ENCODE measurements at regions not wholly inside any gene's neighbourhood (a gene's known extent, or its start where the extent isn't known, plus 50 kb on each side); places are given as distances from the start of the nearest gene placed in this dataset.
A peak's percentile ranks its signal among the peaks of the same experiment; 100 is the strongest.

DNA sequence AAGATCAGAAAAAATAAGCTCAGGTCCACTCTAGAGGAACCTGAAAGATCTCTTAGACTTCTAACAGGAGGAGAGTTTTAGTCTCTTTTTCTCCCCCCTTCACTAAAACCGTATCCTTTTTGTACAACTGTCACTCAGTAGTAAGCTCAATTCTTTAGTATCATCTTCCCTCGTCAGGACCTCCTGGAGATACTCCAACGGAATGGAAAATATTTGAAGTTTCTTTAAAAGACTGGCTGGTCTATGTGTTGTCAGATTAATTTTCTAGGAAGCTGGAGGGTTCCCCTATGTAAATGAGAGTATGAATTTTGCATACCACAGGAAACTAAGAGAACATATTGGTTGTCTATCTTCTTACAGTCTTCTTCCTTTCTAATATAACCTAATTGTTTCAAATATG is 747.7 kb upstream of the CBLB start:
- no peak overlapping the region for H4K12ac ChIP-seq (ENCODE audit: low read depth, low read length)
- no peak overlapping the region for H3K14ac ChIP-seq (ENCODE audit: low read length)
- no peaks in the 10 kb centered on the region for H3K27me3 ChIP-seq (ENCODE audit: insufficient read depth, low read length)
- H3K79me2 ChIP-seq (ENCODE audit: control insufficient read depth, insufficient read depth, low read length, poor library complexity), result no peaks in the 10 kb centered on the region
- H2BK12ac ChIP-seq (ENCODE audit: low read length), result no peak overlapping the region
- no peak overlapping the region for H2BK5ac ChIP-seq (ENCODE audit: low read depth, low read length, poor library complexity)
- H3K18ac ChIP-seq (ENCODE audit: low read length), result no peak overlapping the region
- no peak overlapping the region for H3K4me2 ChIP-seq (ENCODE audit: low read length)
- no peak overlapping the region for H3K4ac ChIP-seq (ENCODE audit: low read depth, low read length)
- WGBS (ENCODE audit: extremely low coverage, insufficient coverage, insufficient read length), result no CpG with 5 or more reads among the region's 3 CpGs
- no peaks in the 10 kb centered on the region for H3K79me1 ChIP-seq (ENCODE audit: low read length)
- no peak for DNase-seq
- H2AFZ ChIP-seq (ENCODE audit: insufficient read depth, low read length, poor library complexity), result no peak overlapping the region
- no peak overlapping the region for H2BK120ac ChIP-seq (ENCODE audit: insufficient read depth, low read length, poor library complexity)
- no peak overlapping the region for H3K4me3 ChIP-seq (ENCODE audit: low read depth, low read length)
- H3K27ac ChIP-seq (ENCODE audit: low read depth, low read length), result no peak overlapping the region
- no peak overlapping the region for H4K91ac ChIP-seq (ENCODE audit: low read depth, low read length)
- no peaks in the 10 kb centered on the region for H3K9me3 ChIP-seq (ENCODE audit: insufficient read depth, low read depth, low read length)
- H3K4me1 ChIP-seq (ENCODE audit: control insufficient read depth in 1 of 2, insufficient read depth in 2 of 2, low read length in 2 of 2), result no peaks in the 10 kb centered on the region
- H3K23ac ChIP-seq (ENCODE audit: low read length), result no peak overlapping the region
- no peak overlapping the region for H3K9ac ChIP-seq (ENCODE audit: low read length)
- no peaks in the 10 kb centered on the region for H3K36me3 ChIP-seq (ENCODE audit: control insufficient read depth in 1 of 2, insufficient read depth in 2 of 2, low read length in 2 of 2)
- H4K8ac ChIP-seq (ENCODE audit: low read depth, low read length), result no peak overlapping the region
- H2AK5ac ChIP-seq (ENCODE audit: low read length), result no peak overlapping the region

DNA sequence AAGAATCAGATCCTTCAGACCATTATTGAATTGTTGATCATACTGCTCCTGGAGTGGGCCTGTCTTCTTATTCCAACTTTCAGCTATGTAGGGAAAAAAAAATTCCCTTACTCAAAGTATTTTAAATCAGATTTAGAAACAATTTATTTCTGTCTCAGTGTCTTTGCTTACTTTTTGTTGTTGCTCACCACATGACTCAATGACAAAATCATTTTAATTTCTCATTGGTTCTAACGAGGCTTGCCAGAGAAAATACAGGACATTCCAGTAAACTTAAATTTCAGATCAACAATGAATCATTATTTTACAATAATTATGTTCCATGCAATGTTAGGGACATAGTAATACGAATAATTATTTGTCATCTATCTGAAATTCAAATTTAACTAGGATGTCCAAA is 748.5 kb upstream of the CBLB start:
- H3K27ac ChIP-seq (ENCODE audit: low read depth, low read length), result no peak overlapping the region
- no peaks in the 10 kb centered on the region for H3K79me1 ChIP-seq (ENCODE audit: low read length)
- H2AK5ac ChIP-seq (ENCODE audit: low read length), result no peak overlapping the region
- no peak overlapping the region for H2BK5ac ChIP-seq (ENCODE audit: low read depth, low read length, poor library complexity)
- no peak overlapping the region for H3K4me3 ChIP-seq (ENCODE audit: low read depth, low read length)
- no peak overlapping the region for H3K23ac ChIP-seq (ENCODE audit: low read length)
- no peak overlapping the region for H2BK120ac ChIP-seq (ENCODE audit: insufficient read depth, low read length, poor library complexity)
- H3K79me2 ChIP-seq (ENCODE audit: control insufficient read depth, insufficient read depth, low read length, poor library complexity), result no peaks in the 10 kb centered on the region
- H3K27me3 ChIP-seq (ENCODE audit: insufficient read depth, low read length), result no peaks in the 10 kb centered on the region
- no peak overlapping the region for H2AFZ ChIP-seq (ENCODE audit: insufficient read depth, low read length, poor library complexity)
- no peak overlapping the region for H3K4ac ChIP-seq (ENCODE audit: low read depth, low read length)
- no peaks in the 10 kb centered on the region for H3K4me1 ChIP-seq (ENCODE audit: control insufficient read depth in 1 of 2, insufficient read depth in 2 of 2, low read length in 2 of 2)
- H3K18ac ChIP-seq (ENCODE audit: low read length), result no peak overlapping the region
- H3K14ac ChIP-seq (ENCODE audit: low read length), result no peak overlapping the region
- no peak overlapping the region for H4K8ac ChIP-seq (ENCODE audit: low read depth, low read length)
- no peak overlapping the region for H4K91ac ChIP-seq (ENCODE audit: low read depth, low read length)
- H4K12ac ChIP-seq (ENCODE audit: low read depth, low read length), result no peak overlapping the region
- no peak overlapping the region for H2BK12ac ChIP-seq (ENCODE audit: low read length)
- no peaks in the 10 kb centered on the region for H3K36me3 ChIP-seq (ENCODE audit: control insufficient read depth in 1 of 2, insufficient read depth in 2 of 2, low read length in 2 of 2)
- no peak overlapping the region for H3K9ac ChIP-seq (ENCODE audit: low read length)
- no peak overlapping the region for H3K4me2 ChIP-seq (ENCODE audit: low read length)
- no peaks in the 10 kb centered on the region for H3K9me3 ChIP-seq (ENCODE audit: insufficient read depth, low read depth, low read length)
- DNase-seq, result no peak
- WGBS (ENCODE audit: extremely low coverage, insufficient coverage, insufficient read length), result no CpG with 5 or more reads among the region's 2 CpGs

DNA sequence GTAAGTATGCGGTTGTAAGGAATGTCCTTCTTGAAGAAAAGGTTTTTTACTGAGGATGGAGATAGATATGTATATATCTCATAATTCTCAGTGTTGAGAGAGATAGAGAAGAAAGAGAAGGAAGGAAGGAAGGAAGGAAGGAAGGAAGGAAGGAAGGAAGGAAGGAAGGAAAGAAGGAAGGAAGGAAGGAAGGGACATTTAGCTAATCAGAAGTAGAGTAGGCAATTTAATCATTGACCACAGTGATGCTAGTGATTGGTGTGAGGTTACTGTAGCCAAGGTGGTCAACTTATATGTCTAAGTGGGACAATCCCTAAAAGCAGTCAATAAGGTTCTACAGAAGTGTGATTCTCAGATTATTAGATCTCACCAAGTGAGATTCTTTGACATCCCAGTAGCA is 751.8 kb upstream of the CBLB start:
- no peaks in the 10 kb centered on the region for H3K27me3 ChIP-seq (ENCODE audit: insufficient read depth, low read length)
- no peak overlapping the region for H2BK120ac ChIP-seq (ENCODE audit: insufficient read depth, low read length, poor library complexity)
- H3K27ac ChIP-seq (ENCODE audit: low read depth, low read length), result no peak overlapping the region
- no peak overlapping the region for H3K23ac ChIP-seq (ENCODE audit: low read length)
- DNase-seq, result no peak
- peaks cover 2% of the 10 kb centered on the region for H3K9me3 ChIP-seq (ENCODE audit: insufficient read depth, low read depth, low read length)
- no peak overlapping the region for H3K9ac ChIP-seq (ENCODE audit: low read length)
- no peak overlapping the region for H4K12ac ChIP-seq (ENCODE audit: low read depth, low read length)
- no peak overlapping the region for H3K14ac ChIP-seq (ENCODE audit: low read length)
- WGBS (ENCODE audit: extremely low coverage, insufficient coverage, insufficient read length), result 100% methylated on average over 1 of the region's 1 CpG
- H4K91ac ChIP-seq (ENCODE audit: low read depth, low read length), result no peak overlapping the region
- no peak overlapping the region for H2AFZ ChIP-seq (ENCODE audit: insufficient read depth, low read length, poor library complexity)
- no peak overlapping the region for H3K4ac ChIP-seq (ENCODE audit: low read depth, low read length)
- no peaks in the 10 kb centered on the region for H3K79me1 ChIP-seq (ENCODE audit: low read length)
- no peaks in the 10 kb centered on the region for H3K4me1 ChIP-seq (ENCODE audit: control insufficient read depth in 1 of 2, insufficient read depth in 2 of 2, low read length in 2 of 2)
- no peak overlapping the region for H4K8ac ChIP-seq (ENCODE audit: low read depth, low read length)
- no peak overlapping the region for H2BK12ac ChIP-seq (ENCODE audit: low read length)
- H3K4me2 ChIP-seq (ENCODE audit: low read length), result no peak overlapping the region
- H3K18ac ChIP-seq (ENCODE audit: low read length), result no peak overlapping the region
- no peak overlapping the region for H2BK5ac ChIP-seq (ENCODE audit: low read depth, low read length, poor library complexity)
- no peaks in the 10 kb centered on the region for H3K36me3 ChIP-seq (ENCODE audit: control insufficient read depth in 1 of 2, insufficient read depth in 2 of 2, low read length in 2 of 2)
- no peak overlapping the region for H3K4me3 ChIP-seq (ENCODE audit: low read depth, low read length)
- no peak overlapping the region for H2AK5ac ChIP-seq (ENCODE audit: low read length)
- H3K79me2 ChIP-seq (ENCODE audit: control insufficient read depth, insufficient read depth, low read length, poor library complexity), result no peaks in the 10 kb centered on the region

DNA sequence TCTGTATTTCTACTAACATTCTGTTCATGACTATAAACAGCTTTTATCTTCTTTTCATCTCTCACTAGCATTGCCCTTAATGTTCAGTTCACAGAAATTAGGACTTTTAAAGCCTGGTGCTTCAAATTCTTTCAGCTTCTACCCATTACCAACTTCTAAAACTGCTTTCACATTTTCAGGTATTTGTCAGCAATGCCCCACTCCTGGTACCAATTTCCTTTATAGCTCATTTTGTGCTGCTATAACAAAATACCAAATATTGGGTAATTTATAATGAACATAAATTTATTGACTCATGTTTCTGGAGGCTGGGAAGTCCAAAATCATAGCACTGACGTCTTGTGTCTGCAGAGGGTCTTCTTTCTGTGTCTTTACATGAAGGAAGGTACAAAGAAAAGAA is 753.1 kb upstream of the CCDC54 start:
- no peak overlapping the region for H3K9ac ChIP-seq (ENCODE audit: low read length)
- no peak overlapping the region for H2AFZ ChIP-seq (ENCODE audit: insufficient read depth, low read length, poor library complexity)
- H3K4me2 ChIP-seq (ENCODE audit: low read length), result no peak overlapping the region
- no peak overlapping the region for H3K14ac ChIP-seq (ENCODE audit: low read length)
- H4K8ac ChIP-seq (ENCODE audit: low read depth, low read length), result no peak overlapping the region
- no peak overlapping the region for H3K4ac ChIP-seq (ENCODE audit: low read depth, low read length)
- DNase-seq, result no peak
- H4K91ac ChIP-seq (ENCODE audit: low read depth, low read length), result no peak overlapping the region
- no peak overlapping the region for H2BK12ac ChIP-seq (ENCODE audit: low read length)
- WGBS (ENCODE audit: extremely low coverage, insufficient coverage, insufficient read length), result no CpG with 5 or more reads among the region's 1 CpG
- H2BK5ac ChIP-seq (ENCODE audit: low read depth, low read length, poor library complexity), result no peak overlapping the region
- H3K79me2 ChIP-seq (ENCODE audit: control insufficient read depth, insufficient read depth, low read length, poor library complexity), result no peaks in the 10 kb centered on the region
- H3K27ac ChIP-seq (ENCODE audit: low read depth, low read length), result no peak overlapping the region
- H3K4me1 ChIP-seq (ENCODE audit: control insufficient read depth in 1 of 2, insufficient read depth in 2 of 2, low read length in 2 of 2), result no peaks in the 10 kb centered on the region
- H3K27me3 ChIP-seq (ENCODE audit: insufficient read depth, low read length), result no peaks in the 10 kb centered on the region
- H2AK5ac ChIP-seq (ENCODE audit: low read length), result no peak overlapping the region
- H3K79me1 ChIP-seq (ENCODE audit: low read length), result no peaks in the 10 kb centered on the region
- no peak overlapping the region for H3K23ac ChIP-seq (ENCODE audit: low read length)
- no peak overlapping the region for H2BK120ac ChIP-seq (ENCODE audit: insufficient read depth, low read length, poor library complexity)
- no peaks in the 10 kb centered on the region for H3K36me3 ChIP-seq (ENCODE audit: control insufficient read depth in 1 of 2, insufficient read depth in 2 of 2, low read length in 2 of 2)
- no peak overlapping the region for H4K12ac ChIP-seq (ENCODE audit: low read depth, low read length)
- H3K4me3 ChIP-seq (ENCODE audit: low read depth, low read length), result no peak overlapping the region
- no peak overlapping the region for H3K18ac ChIP-seq (ENCODE audit: low read length)
- peaks cover 2% of the 10 kb centered on the region for H3K9me3 ChIP-seq (ENCODE audit: insufficient read depth, low read depth, low read length)

DNA sequence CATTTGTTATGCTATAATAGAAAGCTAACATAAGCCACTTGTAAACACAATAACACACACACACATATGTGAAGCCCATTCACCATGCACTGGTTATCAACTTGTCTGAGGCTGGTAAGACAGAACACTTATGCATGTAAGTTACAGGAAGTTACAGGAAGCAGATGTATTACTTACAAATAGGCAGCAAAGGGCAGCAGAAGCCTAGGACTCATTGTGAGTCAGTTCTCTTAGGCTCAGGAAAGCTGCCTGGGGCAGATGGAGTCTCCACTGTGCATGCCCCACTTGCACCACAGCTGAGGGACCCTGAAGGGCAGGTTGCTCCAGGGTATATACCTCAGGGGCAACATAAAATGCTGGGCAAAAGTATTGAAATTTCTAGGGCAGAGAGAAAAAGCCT is 748.8 kb upstream of the CCDC54 start:
- Histone ChIP-seq H3K9me3 (ENCODE audit: insufficient read depth, low read depth, low read length) (peaks cover under 1% of the 10 kb centered on the region), H2AK5ac (ENCODE audit: low read length) (no peak overlapping the region), H3K79me1 (ENCODE audit: low read length) (no peaks in the 10 kb centered on the region), H3K79me2 (ENCODE audit: control insufficient read depth, insufficient read depth, low read length, poor library complexity) (no peaks in the 10 kb centered on the region), H3K14ac (ENCODE audit: low read length) (no peak overlapping the region), H3K4me3 (ENCODE audit: low read depth, low read length) (no peak overlapping the region), H2AFZ (ENCODE audit: insufficient read depth, low read length, poor library complexity) (no peak overlapping the region), H2BK12ac (ENCODE audit: low read length) (no peak overlapping the region), H3K23ac (ENCODE audit: low read length) (no peak overlapping the region), H3K27me3 (ENCODE audit: insufficient read depth, low read length) (no peaks in the 10 kb centered on the region), H2BK120ac (ENCODE audit: insufficient read depth, low read length, poor library complexity) (no peak overlapping the region), H3K4me1 (ENCODE audit: control insufficient read depth in 1 of 2, insufficient read depth in 2 of 2, low read length in 2 of 2) (no peaks in the 10 kb centered on the region), H3K18ac (ENCODE audit: low read length) (no peak overlapping the region), H3K4ac (ENCODE audit: low read depth, low read length) (no peak overlapping the region), H3K4me2 (ENCODE audit: low read length) (no peak overlapping the region), H4K8ac (ENCODE audit: low read depth, low read length) (no peak overlapping the region), H3K9ac (ENCODE audit: low read length) (no peak overlapping the region), H2BK5ac (ENCODE audit: low read depth, low read length, poor library complexity) (no peak overlapping the region), H3K27ac (ENCODE audit: low read depth, low read length) (no peak overlapping the region), H4K91ac (ENCODE audit: low read depth, low read length) (no peak overlapping the region), H4K12ac (ENCODE audit: low read depth, low read length) (no peak overlapping the region), H3K36me3 (ENCODE audit: control insufficient read depth in 1 of 2, insufficient read depth in 2 of 2, low read length in 2 of 2) (no peaks in the 10 kb centered on the region)
- peak; percentile 92 to 93 for DNase-seq

Measured in trophoblast cell (in vitro differentiated cells and primary cell).